HG03196 (cell line): ENCODE measurements at regions not wholly inside any gene's neighbourhood (a gene's known extent, or its start where the extent isn't known, plus 50 kb on each side); places are given as distances from the start of the nearest gene placed in this dataset.

Source experiments
- ATAC-seq: cut with Tn5 transposase; IDR thresholded peaks from one replicate; pipeline ENCODE4 v1.9.1; 2021; ENCODE audit not compliant: unreplicated experiment

- ATAC-seq: no peak
These were observed 1000.7 kb upstream of the LRRN3 start for GRCh38 chr7:110090110-110090820.

DNA sequence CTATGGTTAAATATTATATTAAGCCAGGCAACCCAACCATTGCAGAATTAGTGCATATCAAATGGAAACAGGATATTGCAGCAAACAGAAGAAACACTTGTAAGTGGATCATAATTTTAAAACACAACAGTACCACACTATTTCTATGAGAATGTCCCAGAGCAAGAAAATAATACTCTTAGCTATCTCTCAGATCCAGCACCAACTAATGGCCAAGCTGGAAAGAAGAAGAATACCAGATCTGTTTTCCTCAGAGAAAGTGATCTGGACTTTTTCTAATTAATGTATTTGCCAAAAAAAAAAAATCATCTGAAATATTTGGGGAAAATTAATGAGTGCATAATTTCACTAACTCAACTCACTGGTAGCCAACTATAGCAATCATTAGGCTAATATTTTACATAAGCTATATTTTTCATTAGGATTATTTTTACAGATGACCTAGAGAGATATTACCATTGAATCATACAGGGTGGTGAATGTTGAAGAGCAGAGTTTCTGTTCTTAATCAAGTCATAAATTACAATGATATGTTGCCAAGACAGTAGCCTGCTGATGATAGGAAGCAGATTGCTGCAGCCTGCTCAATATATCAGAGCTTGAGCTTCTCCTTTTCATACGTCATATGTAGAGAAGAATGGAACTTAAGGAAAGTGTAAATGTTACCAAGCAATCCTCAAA, 995.4 kb upstream of the LRRN3 start:
- no peak for ATAC-seq

GRCh38 chr7:110104243-110104642, 986.7 kb upstream of the LRRN3 start:
- ATAC-seq: no peak

DNA sequence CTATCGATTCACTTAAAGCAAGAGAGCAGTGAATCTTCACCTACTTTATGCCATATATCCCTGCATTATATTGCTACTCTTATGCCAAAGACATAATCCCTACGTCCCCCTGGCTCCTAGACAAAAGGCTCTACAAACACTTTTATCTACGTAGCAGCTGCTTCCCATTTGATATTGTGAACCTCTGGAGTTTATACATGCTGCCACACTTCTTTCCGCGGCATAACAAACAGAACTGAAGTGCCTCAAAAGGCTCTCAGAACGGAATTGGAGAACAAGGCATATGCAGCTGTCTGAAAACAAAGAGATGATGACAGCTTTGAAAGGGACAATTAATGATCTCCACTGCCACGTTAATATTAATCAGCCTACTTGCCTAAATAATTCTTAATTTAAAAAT, 985.6 kb upstream of the LRRN3 start:
- ATAC-seq: no peak

DNA sequence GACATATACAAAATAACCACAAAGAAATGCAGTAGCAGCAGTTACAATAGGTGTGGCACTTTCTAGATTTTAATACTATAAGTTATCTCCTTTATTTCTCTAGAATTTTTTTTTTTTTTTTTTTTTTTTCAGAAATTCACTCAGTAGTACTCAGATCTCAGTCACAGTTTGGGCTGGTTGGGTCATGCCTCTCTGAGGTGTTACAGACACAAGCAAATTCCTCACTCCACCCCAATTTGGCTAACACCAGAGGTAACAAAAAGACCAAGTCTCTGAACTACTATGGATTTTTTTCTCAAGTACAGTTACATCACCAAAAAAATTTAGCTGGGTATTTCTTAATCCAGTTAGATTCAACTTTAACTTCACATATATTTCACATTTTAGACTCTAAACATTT, 985.1 kb upstream of the LRRN3 start:
- ATAC-seq: no peak

DNA sequence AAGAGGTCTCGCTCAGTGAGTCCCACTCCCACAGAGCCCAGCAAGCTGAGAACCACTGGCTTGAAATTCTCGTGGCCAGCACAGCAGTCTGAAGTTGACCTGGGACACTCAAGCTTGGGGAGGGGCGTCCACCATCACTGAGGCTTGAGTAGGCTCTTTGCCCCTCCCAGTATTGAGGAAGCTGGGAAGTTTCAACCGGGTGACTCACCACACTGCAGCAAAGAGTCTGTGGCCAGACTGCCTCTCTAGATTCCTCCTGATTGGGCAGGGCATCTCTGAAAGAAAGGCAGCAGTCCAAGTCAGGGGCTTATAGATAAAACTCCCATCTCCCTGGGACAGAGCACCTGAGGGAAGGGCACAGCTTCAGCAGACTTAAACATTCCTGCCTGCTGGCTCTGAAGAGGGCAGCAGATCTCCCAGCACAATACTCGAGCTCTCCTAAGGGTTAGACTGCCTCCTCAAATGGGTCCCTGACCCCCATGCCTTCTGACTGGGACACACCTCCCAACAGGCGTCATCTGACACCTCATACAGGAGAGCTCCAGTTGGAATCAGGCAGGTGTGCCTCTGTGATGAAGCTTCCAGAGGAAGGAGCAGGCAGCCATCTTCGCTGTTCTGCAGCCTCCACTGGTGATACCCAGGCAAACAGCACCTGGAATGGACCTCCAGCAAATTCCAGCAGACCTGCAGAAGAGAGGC, 970.9 kb upstream of the LRRN3 start:
- no peak for ATAC-seq

DNA sequence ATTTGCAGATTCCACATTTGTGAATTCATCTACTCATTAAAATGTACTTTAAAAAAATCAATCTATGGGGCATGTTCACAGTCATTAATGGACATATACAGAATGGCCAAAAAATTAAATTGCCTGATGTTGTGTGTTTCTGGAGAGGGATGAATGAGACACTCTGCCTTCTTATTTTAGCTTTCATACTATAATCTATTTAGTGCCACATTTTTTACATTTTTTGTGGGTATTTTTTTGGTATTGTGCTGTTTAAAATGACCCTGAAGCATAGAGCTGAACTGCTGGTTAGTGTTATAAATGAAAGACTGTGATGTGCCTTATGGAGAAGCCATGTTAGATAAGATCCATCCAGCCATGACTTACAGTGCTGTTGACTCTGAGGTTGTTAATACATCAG, 961.8 kb upstream of the LRRN3 start:
- no peak for ATAC-seq

DNA sequence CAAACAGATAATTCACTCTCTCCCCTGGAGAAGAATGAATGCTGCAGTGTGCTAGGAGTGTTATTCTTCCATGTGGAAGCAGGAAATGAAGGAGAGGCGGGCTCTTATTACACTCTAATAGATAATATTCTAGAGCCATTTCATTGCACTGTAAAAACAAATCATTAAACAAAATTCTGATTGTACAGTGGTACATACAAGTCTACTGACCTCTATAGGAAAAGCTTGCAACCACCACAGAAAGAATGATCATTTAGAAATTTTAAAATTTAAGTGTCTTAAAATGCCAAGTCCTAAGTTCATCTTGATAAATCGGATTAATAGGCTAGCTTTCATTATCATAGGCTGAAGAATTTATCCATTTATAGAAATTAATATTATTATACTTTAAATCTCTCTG, 960.3 kb upstream of the LRRN3 start:
- ATAC-seq: no peak

GRCh38 chr7:110131344-110131743, 959.6 kb upstream of the LRRN3 start:
- no peak for ATAC-seq

DNA sequence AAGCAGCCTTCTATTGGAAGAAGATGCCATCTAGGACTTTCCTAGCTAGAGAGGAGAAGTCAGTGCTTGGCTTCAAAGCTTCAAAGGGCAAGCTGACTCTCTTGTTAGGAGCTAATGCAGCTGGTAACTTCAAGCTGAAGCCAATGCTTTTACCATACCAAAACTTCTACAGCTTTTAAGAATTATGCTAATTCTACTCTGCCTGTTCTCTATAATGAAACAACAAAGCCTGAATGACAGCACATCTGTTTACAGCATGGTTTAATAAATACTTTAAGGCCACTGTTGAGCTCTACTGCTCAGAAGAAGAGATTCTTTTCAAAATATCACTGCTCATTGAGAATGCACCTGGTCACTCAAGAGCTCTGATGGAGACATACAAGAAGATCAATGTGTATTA, 951.9 kb upstream of the LRRN3 start:
- no peak for ATAC-seq

DNA sequence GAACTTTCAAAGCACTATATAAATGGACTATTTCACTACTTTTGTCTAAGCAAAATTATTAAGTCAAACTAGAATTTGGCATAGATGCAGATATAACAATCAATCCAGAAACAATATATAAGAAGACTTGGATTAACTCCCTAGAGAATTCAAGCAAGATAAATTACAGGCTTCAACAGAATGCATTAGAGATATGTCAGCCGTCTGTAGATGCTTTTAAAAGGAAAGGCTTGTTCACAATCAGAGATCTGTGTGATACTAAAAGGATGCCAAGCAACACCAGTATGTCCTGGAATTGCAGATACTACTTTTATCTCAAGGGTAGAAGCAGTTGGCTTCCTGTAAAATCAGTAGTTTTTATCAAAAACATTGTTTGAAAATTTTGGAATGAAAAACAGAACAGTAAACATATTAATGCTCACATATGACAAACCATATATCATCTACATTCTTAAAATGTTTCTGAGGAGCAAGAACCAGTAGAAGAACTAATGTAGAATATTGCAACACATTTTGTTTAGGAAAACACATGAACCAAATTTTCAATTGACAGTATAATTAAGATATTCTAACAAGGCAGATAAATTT, 947.9 kb upstream of the LRRN3 start:
- no peak for ATAC-seq

- no peak for ATAC-seq
These were observed 946.3 kb upstream of the LRRN3 start for GRCh38 chr7:110144599-110144998.

DNA sequence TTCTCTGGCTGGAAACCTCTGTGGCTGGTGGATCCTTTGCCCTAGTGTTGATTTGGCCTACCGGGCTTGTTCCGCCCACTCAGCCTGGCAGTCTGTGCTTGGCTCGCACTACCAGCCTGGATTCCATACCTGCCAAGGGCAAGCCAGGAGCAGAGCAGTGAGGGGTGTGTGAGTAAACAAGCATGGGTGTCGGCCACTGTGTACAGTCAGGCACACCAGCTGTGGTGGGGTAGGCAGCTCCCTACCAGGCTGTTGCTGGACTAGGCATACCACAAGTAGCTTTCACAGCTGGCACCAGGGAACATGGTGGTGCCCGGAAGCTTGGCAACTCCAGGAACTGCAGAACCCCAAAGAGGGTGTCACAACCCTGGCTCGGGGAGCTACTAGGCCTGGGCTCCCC, 942.9 kb upstream of the LRRN3 start:
- ATAC-seq: no peak

- ATAC-seq: no peak
These were observed 937.7 kb upstream of the LRRN3 start for GRCh38 chr7:110153222-110153621.

- no peak for ATAC-seq
These were observed 934.4 kb upstream of the LRRN3 start for GRCh38 chr7:110156511-110156910.

GRCh38 chr7:110157631-110158362, 933.1 kb upstream of the LRRN3 start:
- no peak for ATAC-seq

DNA sequence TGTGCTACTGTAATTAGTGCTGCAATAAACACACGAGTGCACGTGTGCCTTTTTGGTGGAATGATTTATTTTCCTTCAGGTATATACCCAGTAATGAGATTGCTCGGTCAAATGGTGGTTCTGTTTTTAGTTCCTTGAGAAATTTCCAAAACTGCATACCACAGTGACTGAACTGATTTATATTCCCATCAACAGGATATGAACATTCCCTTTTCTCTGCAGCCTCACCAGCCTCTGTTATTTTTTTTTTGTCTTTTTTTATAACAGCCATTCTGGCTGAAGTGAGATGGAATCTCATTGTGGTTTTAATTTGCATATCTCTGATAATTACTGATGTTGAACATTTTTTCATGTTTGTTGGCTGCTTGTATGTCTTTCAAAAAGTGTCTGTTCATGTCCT, 922.9 kb upstream of the LRRN3 start:
- no peak for ATAC-seq

- ATAC-seq: no peak
These were observed 920.1 kb upstream of the LRRN3 start for GRCh38 chr7:110170841-110171240.

- no peak for ATAC-seq
These were observed 913.5 kb upstream of the LRRN3 start for GRCh38 chr7:110177463-110177862.

DNA sequence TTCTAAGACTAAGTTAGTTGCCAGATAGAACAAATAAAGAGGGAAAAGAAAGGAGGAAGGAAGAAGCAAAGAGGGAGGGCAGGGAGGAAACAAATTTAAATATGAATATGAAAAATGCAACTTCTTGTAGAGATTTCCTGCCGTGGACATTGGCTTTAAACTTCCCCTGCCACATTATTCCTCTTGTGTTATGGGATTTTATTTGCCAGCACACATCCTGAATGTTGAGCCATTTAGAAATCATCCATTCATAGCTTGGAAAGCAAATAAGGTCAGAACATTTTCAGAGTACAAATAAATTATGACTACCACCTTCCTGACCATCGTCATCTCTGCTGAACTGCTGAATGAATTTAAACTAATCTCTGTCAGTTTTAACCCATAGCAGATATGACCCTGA, 911.9 kb upstream of the LRRN3 start:
- ATAC-seq: no peak

- no peak for ATAC-seq
These were observed 909.2 kb upstream of the LRRN3 start for GRCh38 chr7:110181768-110182167.
